NCI-H146 treated with DMSO at 0.1 percent for 48 hours (cell line): ENCODE measurements at regions not wholly inside any gene's neighbourhood (a gene's known extent, or its start where the extent isn't known, plus 50 kb on each side); places are given as distances from the start of the nearest gene placed in this dataset.
A peak's percentile ranks its signal among the peaks of the same experiment; 100 is the strongest.
"Not testable (repeated sequence)": the region's sequence is repeated elsewhere in the genome, so short reads cannot be mapped to it uniquely, and the experiment has no call there.

ENCODE experiments used
- DNase-seq: peaks from one replicate; lab custom pipeline; 2025; ENCODE audit not compliant: unreplicated experiment; lab: John Stamatoyannopoulos, UW

DNA sequence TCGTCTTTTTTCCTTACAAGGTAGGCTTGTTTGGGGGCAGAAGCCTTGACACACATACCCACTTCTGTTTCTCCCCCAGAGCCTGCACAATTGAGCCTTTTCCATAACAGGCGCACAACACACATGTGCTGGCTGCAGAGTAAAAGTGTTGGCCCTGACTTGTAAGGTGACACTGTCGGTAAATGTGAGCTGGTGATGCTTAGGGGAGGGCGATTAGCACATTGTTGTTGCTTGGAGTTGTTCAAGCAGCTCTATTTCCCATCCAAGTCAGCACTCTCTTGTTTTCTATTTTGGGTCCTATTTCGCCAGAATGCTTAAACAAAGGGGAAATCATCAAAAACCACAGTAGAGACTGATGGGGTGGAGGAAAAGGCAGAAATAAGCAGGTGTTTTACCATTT, 51.9 kb upstream of the PTPRJ start:
- no peak for DNase-seq

DNA sequence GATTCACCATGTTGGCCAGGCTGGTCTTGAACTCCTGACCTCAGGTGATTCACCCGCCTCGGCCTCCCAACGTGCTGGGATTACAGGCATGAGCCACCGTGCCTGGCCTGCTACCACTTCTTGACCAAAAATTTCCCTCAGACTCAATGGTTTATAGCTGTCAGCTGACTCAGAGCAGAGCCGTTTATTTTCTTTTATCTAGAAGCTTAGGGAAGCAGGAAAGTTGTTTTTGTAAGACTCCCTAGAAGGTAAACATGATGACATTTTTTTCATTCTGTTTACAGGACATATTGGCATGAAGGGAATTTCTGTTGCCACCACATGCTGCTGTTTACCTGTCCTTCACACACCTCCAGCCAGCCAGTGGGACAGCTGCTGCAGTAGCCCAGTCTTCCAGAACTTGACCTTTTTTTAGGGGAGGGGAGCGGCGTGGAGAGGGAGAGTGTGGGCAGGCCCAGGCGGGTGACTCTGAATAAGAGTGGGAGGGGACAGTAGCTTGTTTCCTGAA, 56.1 kb upstream of the PTPRJ start:
- no peak for DNase-seq

DNA sequence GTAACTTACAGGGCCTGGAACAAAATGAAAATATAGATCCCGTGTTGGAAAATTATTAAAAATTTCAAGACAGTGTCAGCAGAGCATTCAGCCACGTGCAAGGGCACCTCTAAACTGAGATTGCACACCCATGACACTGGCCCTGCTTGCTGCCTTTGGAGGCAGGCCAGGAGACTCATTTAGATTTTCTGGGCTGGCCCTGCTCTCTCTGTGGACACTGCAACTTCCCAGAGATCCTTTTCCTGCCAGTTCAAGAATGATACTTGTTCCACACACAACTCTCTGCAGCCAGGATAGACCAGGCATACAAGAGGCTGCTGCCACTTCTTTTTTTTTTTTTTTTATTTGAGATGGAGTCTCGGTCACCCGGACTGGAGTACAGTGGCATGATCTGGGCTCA, 56.7 kb upstream of the PTPRJ start:
- DNase-seq = no peak

DNA sequence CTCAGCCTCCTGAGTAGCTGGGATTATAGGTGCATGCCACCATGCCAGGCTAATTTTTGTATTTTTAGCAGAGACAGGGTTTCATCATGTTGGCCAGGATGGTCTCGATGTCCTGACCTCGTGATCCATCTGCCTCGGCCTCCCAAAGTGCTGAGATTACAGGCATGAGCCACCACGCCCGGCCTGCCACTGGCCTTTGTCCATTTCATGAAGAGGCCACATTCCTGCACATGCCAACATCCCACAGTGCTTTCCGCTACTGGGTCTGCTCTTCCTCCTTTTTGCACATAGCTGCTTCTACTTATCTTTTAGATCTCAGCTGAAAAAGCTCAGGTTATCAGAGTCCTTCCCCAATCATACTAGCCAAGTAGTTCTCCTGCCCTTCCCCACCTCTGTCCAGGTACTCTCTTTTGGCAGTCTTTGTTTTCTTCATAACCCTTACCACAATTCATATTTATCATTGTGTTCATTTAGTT, 59.2 kb upstream of the PTPRJ start:
- DNase-seq = not testable (repeated sequence)

DNA sequence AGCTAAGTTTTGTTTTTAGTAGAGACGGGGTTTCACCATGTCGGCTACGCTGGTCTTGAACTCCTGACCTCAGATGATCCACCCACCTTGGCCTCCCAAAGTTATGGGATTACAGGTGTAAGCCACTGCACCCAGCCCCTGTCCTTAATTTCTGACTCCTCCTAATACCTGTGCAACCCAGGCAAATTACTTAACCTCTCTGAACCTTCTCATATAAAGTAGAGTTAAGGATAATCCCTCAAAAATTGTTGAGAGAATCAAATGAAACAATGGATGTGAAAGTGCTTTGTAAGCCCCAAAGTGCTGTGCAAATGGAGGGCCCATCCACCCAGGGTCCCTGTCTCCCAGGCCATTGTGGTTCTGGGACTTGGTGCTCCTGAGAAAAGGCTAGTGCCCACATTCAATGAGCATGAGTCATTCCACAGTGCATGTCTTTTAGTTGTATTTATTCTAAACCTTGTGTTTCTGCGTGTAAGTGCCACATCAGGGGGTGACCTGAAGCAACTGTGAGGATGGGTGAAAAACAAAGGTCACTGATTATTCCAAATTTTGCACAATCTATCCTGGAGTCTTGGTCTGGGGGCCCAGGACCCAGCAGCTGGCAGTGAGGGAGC, 61.4 kb upstream of the PTPRJ start:
- DNase-seq = no peak

DNA sequence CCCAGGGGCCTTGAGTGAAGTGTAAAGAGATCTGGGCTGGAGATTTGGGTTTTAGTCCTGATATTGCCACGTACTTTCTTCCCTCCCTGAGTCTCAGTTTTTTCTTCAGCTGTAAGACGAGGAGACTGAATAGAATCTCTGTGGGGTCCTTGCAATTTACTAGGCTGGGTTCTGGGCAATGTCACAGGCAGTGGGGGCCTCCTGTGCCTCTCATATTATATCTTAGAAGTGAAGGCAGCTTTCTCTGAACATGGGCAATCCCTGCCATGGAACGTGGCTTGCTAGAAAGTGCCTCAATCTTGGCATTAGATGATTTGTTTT, 62.0 kb upstream of the PTPRJ start:
- DNase-seq = no peak

DNA sequence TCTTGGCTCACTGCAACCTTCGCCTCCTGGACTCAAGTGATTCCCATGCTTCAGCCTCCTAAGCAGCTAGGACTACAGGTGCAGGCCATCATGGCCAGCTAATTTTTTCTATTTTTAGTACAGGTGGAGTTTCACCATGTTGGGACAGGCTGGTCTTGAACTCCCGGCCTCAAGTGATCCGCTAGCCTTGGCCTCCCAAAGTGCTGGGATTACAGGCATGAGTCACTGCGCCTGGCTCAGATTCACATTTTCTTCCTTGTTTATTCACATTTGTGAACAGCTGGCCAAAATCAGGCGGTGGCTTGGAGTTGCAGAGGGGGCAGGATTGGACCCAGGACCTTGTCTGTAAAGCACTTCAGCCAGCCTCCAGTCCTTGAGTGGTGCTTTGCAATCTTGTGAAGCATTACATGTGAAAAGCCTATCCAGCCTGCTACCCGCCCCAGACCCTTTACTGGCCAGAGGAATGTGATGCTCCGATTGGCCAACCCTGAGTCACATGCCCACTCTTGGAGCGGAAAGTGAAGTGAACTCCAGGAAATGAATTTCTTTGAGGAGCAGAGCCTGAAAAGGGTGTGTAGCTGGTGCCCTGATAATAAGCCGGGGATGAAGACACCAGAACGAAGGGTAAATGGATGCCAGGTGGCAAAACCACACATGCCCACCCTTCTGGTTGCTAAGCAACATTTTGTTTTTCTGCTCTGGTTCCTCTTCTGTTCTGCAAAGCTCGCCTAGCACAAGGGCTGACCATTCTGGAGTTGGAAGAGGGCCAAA, 62.6 kb upstream of the PTPRJ start:
- DNase-seq = peak; percentile 6

DNA sequence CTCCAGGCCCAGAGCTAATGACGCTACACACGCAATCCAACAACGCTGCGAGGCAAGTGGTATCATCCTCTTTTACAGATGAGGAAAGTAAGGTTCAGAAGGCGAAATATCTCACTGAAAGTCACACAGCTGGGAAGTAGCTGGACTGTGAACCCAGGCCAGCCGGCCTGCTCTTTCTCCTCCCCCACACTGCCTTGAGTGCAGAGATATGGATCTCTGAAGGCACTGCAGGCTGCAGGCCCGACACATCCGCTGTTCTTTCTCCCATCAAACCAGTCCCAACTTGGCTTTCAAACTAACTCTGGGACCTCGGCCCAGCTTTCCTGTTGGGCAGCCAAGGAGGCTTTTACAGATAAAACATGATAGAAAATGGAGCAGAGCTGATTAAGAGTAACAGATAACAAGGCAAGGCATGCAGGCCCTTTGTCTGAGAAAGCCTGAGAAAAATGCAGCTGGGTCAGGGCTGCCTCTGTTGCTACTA, 64.0 kb upstream of the PTPRJ start:
- no peak for DNase-seq

DNA sequence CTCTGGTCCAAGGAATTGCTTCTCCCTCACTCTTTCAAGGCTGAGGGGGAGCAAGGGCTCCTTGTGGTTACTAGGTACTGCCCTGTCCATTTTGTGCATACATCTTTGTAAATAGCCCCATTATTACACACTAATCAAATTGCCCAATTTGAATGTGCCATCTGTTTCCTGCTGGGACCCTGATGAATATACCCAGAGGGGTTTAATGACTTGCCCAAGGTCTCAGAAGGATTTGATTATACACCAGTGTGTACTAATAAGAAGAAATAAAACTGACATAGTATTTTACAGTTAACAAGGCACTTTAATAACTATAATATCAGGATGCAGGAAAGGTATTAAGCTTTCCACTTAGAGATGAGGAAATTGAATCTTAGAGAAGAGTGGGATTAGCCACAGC, 64.6 kb upstream of the PTPRJ start:
- peak; percentile 30 for DNase-seq

DNA sequence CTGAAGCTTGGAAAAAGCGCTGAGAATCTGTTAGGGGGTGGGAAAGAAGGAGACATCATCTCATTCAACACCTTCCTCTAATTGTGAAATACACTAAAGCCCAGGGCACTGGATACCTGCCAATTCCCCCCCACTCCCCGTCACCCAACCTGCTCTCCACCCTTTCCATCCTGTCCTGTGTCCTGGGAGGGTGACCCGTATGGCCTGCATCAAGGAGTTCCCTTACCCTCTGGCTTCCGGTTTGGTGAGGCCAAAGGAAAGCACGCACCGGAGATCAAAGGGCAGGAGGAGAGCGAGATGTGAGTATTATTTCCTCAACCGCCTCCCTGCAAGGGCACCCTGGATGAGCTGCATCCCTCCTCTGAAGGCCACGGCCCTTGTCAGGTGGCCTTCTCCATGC, 65.0 kb upstream of the PTPRJ start:
- no peak for DNase-seq

DNA sequence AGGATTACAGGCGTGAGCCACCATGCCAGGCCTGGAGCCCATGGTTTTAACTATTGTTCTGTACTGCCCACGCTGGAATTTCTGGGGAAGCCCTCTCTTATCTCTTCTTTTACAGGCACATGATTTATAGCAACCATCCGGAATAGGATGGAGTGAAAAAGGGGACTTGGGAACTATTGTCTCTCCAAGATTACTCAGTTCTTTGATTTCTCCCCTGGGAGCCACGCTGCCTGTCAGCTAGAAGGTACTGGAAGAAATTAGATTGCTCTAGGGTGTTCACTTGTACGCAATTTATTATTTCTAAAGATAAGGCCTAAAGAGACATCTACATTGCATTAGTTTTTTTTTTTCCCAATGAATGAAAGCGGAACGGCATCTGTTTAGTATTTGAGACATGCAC, 65.6 kb upstream of the PTPRJ start:
- no peak for DNase-seq

DNA sequence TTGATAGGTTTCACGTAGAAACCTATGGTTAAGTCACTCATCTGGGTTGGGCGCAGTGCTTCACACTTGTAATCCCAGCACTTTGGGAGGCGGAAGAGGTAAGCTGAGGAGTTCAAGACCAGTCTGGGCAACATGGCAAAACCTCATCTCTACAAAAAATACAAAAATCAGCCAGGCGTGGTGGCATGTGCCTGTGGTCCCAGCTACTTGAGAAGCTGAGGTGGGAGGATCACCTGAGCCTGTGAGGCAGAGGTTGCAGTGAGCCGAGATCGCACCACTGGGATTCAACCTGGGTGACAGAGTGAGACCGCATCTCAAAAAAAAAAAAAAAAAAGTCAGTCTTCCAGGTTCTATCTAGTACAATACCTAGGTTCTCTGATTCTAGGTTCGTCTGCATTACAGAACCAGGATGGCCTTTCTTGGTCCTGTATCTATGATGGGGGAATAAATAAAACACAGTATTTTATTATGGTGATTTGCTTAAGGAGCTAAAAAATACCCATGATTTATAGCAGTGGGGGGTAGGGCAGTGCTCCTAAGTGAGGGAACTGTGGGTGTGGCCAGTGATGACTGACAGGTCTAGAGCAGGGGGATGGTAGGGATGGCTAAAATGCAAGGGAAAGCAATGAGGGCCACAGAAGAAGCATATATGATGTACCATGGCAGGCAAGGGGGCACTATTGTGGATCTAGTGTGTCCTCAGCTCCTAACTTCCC, 65.5 kb upstream of the NUP160 start:
- no peak for DNase-seq

DNA sequence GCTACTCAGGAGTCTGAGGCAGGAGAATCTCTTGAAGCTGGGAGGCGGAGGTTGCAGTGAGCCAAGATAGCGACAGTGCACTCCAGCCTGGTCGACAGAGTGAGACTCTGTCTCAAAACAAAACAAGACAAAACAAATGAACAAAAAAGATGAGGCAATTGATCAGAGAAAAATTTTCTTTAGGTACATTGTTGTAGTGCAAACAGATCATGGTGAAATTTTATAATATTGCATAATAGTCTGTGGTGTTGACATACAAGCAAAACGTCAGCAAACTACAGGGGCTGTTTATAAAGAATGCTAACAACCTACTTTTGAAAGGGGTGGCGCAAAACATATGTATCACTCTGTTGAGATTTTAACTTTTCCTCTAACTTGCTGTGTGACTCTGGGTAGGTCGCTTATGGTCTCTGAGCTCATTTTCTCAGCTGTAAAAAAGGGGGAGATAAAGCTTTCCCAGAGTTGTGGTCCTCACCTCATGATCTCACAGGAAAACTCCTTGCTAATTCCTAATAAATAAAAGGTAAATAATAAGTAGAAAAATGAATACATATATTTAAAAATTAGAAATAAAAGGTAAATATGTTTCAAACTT, 64.8 kb upstream of the NUP160 start:
- no peak for DNase-seq

DNA sequence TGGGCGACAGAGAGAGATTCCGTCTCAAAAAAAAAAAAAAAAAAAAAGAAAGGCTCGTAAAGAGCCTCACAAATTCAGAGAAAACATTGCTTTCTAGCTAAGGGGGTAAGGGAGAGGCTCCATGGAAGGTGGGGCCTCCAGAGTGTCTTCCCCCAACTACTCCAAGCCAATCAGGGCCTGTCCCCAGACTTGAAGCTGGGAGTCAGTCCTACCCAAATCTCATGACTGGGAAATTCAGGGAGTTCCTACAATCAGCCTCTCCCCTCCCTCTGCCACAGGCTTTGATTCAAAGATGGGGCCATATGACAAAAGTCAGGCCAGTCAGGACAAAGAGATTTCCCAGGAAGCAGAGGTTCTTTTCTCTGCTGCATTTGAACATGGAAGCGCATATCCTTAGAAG, 63.0 kb upstream of the NUP160 start:
- DNase-seq = no peak

DNA sequence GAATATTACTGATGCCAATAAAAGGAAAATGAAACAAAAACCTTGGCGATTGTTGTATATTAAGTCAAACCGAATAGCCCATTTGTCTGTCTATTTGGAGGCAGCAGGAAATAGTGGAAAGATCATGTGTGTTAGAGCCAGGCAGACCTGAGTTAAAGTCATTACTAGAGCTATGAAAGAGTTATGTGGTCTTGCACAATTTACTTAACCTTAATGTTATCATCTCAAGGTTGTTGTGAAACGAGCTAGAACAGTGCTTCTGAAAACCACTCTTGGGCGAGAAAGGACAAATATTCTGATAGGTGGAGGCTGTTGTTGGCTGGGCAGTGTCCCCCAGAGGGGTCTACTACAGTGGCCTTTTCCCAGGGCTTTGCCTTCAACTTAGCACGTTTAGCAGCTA, 60.0 kb upstream of the NUP160 start:
- DNase-seq = no peak

DNA sequence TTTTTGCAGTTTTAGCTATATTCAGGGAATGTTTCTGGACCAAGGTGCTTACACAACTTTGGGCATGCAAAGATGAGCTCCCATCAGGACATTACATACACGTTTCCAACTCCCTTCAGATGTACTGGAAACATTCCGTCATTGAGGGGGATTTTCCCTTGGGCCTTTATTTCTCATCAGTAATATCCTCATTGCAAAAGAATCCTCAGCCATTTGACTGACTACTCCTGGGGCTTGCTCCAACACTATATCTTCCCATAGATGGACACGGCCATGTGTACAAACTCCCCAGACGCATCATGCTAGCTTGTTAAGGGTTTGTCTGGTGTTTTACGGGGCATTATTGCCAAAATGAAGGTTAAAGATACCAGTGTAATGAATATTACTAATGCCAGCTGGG, 59.3 kb upstream of the NUP160 start:
- no peak for DNase-seq

DNA sequence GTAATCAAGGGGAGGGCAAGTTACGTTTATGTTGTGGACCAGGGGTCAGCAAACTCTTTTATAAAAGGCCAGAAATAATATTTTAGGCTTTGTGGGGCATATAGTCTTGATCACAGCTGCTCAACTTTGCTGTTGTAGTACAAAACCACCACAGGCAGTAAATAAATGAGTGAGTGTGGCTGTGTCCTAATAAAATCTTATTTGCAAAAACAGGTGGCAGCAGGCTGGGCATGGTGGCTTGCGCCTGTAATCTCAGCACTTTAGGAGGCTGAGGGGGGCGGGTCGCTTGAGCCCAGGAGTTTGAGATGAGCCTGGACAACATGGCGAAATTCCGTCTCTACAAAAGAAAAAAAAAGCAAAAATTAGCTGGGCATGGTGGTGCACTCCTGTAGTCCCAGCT, 57.9 kb upstream of the NUP160 start:
- DNase-seq = no peak

DNA sequence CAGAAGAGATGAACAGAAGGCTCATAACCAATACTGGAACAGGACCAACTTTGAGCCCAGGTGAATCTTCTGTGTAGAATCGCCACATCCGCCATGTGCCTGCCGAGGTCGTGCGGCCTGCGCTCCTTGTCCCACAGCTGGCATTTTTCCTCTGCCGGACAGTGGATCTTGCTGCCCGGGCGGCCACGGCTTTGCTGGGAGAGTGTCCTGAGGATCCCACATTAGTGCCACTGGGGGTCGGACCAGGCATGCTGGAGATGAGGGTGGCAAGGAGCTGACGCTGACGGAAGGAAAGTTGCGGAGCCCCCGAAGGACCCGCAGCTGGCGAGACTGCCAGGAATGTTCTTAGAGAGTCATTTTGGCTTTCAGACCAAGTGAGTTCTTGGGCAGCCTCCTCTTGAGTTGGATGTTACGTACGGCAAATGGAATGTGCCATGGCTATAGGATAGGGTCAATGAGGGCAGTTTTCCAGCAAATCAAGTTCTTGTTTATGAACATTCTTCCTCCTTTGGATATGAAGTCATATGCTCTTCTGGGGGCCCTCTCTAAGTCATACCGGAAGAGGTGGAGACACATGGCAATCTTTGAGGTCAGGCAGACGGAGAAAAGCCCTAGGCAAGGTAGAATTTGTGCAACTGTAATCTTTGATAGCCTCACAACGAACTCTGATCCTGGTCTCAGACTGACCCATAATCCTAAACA, 57.4 kb upstream of the NUP160 start:
- DNase-seq = no peak

DNA sequence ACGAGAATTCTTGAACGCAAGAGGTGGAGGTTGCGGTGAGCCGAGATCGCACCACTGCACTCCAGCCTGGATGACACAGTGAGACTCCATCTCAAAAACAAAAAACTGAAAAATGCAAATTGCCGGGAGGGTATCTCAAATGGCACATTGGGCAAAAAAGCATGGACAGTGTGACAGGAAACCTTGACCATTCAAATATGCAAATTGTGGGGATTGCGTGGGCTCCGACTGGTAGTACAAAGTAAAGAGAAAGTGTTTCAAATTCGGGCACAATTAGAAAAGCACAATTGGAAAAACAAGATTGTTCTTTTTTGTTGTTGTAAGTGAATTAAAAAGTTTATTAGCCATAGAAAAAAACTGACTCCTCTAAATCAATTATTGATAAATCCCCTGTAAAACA, 56.7 kb upstream of the NUP160 start:
- no peak for DNase-seq

DNA sequence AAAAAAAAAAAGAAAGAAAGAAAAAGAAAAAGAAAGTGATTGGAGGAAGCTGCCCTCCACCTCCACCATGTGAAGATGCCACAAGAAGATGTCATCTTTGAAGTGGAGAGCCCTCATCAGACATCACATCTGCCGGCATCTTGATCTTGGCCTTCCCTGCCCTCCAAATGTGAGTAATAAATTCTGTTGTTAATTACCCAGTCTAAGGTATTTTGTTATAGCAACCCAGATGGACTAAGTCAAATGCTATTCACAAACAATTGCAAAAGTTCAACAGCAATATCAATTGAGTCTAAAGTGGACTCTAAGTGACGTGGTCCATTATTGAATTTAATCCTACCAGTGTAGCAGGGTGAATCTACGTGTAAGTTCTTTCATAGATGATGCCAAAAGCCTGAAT, 55.9 kb upstream of the NUP160 start:
- no peak for DNase-seq

DNA sequence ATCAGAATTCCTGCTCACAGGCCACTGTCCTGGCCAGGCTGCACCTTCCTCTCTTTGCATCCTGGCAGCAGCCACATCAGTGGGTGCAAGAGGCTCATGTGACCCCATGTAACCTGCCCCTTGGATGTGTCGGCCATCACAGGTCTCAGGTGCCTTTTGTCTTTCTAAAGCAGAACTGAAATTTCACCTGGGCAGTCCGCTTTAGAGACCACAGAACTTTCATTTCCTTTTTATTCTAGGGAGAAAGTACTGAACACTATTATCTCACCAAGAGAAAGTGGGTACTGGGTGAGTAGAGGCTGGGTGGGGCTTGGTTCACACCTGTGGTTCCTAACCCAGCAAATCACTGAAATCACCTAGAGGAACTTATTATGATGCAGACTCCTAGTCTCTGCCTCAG, 51.7 kb upstream of the NUP160 start:
- no peak for DNase-seq
